DOHH2 (cell line): ENCODE measurements at regions not wholly inside any gene's neighbourhood (a gene's known extent, or its start where the extent isn't known, plus 50 kb on each side); places are given as distances from the start of the nearest gene placed in this dataset.

Experiments
- CTCF ChIP-seq: fragments of 200-600 bp; sonication (generic); IDR thresholded peaks from one replicate; pipeline ENCODE4 v1.5.1; 2014; ENCODE audit warnings: antibody characterized with exemption, mild to moderate bottlenecking, low read depth, low read length; ENCODE audit not compliant: poor library complexity, severe bottlenecking
- EZH2phosphoT487 ChIP-seq: fragments of 200-600 bp; sonication (generic); IDR thresholded peaks from 2 replicates; pipeline ENCODE4 v1.6.1; 2017; ENCODE audit warnings: borderline replicate concordance, mild to moderate bottlenecking, antibody characterized with exemption, low read length, moderate library complexity, mixed read lengths

- TF ChIP-seq CTCF (no peak), EZH2phosphoT487 (no peak)
Measured at GRCh38 chr5:155872629-155873220, 454.2 kb upstream of the SGCD start.
